GM12874 (cell line): ENCODE measurements at regions not wholly inside any gene's neighbourhood (a gene's known extent, or its start where the extent isn't known, plus 50 kb on each side); places are given as distances from the start of the nearest gene placed in this dataset.

ENCODE experiments used
- CTCF ChIP-seq: IDR thresholded peaks from 2 replicates; pipeline ENCODE4 v1.5.1; 2011; ENCODE audit warnings: low read depth, mild to moderate bottlenecking, control low read depth, low read length, moderate library complexity; ENCODE audit not compliant: insufficient read depth

- TF ChIP-seq CTCF: no peak
These were observed 366.6 kb downstream of the FSIP2 start for GRCh38 chr2:186105016-186105724.

- TF ChIP-seq CTCF: no peak
These were observed 369.9 kb downstream of the FSIP2 start for GRCh38 chr2:186108470-186108869.

- TF ChIP-seq CTCF: no peak
These were observed 372.8 kb upstream of the ZC3H15 start for GRCh38 chr2:186113284-186113683.

GRCh38 chr2:186125156-186125555 is 360.9 kb upstream of the ZC3H15 start:
- no peak for TF ChIP-seq CTCF

- no peak for TF ChIP-seq CTCF
These were observed 360.4 kb upstream of the ZC3H15 start for GRCh38 chr2:186125625-186126024.

GRCh38 chr2:186126181-186126580 is 359.9 kb upstream of the ZC3H15 start:
- no peak for TF ChIP-seq CTCF

- TF ChIP-seq CTCF: no peak
These were observed 356.1 kb upstream of the ZC3H15 start for GRCh38 chr2:186129767-186130581.
